ENCODE measurements at regions not wholly inside any gene's neighbourhood (a gene's known extent, or its start where the extent isn't known, plus 50 kb on each side); places are given as distances from the start of the nearest gene placed in this dataset.

GRCh38 chr10:128902031-128902710, 564.9 kb upstream of the MGMT start:
- TF ChIP-seq, protein P1, sequence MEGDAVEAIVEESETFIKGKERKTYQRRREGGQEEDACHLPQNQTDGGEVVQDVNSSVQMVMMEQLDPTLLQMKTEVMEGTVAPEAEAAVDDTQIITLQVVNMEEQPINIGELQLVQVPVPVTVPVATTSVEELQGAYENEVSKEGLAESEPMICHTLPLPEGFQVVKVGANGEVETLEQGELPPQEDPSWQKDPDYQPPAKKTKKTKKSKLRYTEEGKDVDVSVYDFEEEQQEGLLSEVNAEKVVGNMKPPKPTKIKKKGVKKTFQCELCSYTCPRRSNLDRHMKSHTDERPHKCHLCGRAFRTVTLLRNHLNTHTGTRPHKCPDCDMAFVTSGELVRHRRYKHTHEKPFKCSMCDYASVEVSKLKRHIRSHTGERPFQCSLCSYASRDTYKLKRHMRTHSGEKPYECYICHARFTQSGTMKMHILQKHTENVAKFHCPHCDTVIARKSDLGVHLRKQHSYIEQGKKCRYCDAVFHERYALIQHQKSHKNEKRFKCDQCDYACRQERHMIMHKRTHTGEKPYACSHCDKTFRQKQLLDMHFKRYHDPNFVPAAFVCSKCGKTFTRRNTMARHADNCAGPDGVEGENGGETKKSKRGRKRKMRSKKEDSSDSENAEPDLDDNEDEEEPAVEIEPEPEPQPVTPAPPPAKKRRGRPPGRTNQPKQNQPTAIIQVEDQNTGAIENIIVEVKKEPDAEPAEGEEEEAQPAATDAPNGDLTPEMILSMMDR (IDR thresholded peaks at IDR 0.05; ENCODE audit: poor library complexity, severe bottlenecking) = no peak
- TF ChIP-seq EZH2 (IDR thresholded peaks at IDR 0.05; ENCODE audit: borderline replicate concordance, insufficient read depth, low read length, poor library complexity, severe bottlenecking) = no peak
- TF ChIP-seq TAF1 (IDR thresholded peaks at IDR 0.05; ENCODE audit: low read depth) = no peak
- TF ChIP-seq MXI1 (conservative IDR thresholded peaks at IDR 0.05; ENCODE audit: poor library complexity, severe bottlenecking) = no peak
- TF ChIP-seq POLR2AphosphoS5 (IDR thresholded peaks at IDR 0.05) = no peak
- TF ChIP-seq EP300 (conservative IDR thresholded peaks at IDR 0.05; ENCODE audit: poor library complexity, severe bottlenecking) = no peak
- TF ChIP-seq RAD21 (conservative IDR thresholded peaks at IDR 0.05) = no peak
- no peak for TF ChIP-seq SMC3 (conservative IDR thresholded peaks at IDR 0.05; ENCODE audit: poor library complexity)
- TF ChIP-seq, protein P2, sequence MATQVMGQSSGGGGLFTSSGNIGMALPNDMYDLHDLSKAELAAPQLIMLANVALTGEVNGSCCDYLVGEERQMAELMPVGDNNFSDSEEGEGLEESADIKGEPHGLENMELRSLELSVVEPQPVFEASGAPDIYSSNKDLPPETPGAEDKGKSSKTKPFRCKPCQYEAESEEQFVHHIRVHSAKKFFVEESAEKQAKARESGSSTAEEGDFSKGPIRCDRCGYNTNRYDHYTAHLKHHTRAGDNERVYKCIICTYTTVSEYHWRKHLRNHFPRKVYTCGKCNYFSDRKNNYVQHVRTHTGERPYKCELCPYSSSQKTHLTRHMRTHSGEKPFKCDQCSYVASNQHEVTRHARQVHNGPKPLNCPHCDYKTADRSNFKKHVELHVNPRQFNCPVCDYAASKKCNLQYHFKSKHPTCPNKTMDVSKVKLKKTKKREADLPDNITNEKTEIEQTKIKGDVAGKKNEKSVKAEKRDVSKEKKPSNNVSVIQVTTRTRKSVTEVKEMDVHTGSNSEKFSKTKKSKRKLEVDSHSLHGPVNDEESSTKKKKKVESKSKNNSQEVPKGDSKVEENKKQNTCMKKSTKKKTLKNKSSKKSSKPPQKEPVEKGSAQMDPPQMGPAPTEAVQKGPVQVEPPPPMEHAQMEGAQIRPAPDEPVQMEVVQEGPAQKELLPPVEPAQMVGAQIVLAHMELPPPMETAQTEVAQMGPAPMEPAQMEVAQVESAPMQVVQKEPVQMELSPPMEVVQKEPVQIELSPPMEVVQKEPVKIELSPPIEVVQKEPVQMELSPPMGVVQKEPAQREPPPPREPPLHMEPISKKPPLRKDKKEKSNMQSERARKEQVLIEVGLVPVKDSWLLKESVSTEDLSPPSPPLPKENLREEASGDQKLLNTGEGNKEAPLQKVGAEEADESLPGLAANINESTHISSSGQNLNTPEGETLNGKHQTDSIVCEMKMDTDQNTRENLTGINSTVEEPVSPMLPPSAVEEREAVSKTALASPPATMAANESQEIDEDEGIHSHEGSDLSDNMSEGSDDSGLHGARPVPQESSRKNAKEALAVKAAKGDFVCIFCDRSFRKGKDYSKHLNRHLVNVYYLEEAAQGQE (IDR thresholded peaks at IDR 0.05; ENCODE audit: borderline replicate concordance) = no peak
